ENCODE measurements at regions not wholly inside any gene's neighbourhood (a gene's known extent, or its start where the extent isn't known, plus 50 kb on each side); places are given as distances from the start of the nearest gene placed in this dataset.

GRCh38 chr2:138962686-138963085 lies 182.5 kb upstream of the NXPH2 start:
- Histone ChIP-seq H3K9me3 (no peaks in the 10 kb centered on the region), H3K9me2 (no peaks in the 10 kb centered on the region; the same call in 1 of the 2 replicates), H3K27ac (ENCODE audit: low read depth in 2 of 2, low read length in 1 of 2) (no peak overlapping the region), H3K79me2 (ENCODE audit: insufficient read depth) (no peaks in the 10 kb centered on the region), H3K4me2 (no peak overlapping the region), H3K9ac (no peak overlapping the region), H3F3A (replicated peaks; ENCODE audit: insufficient read depth) (no peaks in the 10 kb centered on the region), H2AFZ (ENCODE audit: low read depth) (no peak overlapping the region), H3K4me1 (ENCODE audit: control insufficient read depth in 1 of 2, insufficient read depth in 2 of 2, low read depth in 1 of 2, low read length in 1 of 2) (peaks cover 0 to 2% of the 10 kb centered on the region in 2 experiments; a peak in 1 of 4 replicates), H3K36me3 (replicated peaks in 1 of 2; ENCODE audit: control insufficient read depth in 1 of 2, insufficient read depth in 2 of 2, low read length in 1 of 2) (no peaks in the 10 kb centered on the region), H4K20me1 (ENCODE audit: insufficient read depth) (no peaks in the 10 kb centered on the region), H3K4me3 (ENCODE audit: low read depth in 2 of 2, low read length in 1 of 2) (no peak overlapping the region), H3K27me3 (ENCODE audit: insufficient read depth) (peaks cover 6% of the 10 kb centered on the region; the same call in 1 of the 2 replicates)
- CTCF ChIA-PET: interaction anchor here (0.7 kb wide), 1 partner anchor 14 kb away, joined by 3 read pairs; no protein-coding TSS in a partner anchor
- 53% methylated on average over 5 of the region's 5 CpGs for WGBS (ENCODE audit: low lambda C conversion rate)
- POLR2A ChIA-PET: no interaction called here
- DNase-seq: no peak
- TF ChIP-seq CTCF (IDR thresholded peaks at IDR 0.05) (no peak), POLR2AphosphoS5 (IDR thresholded peaks at IDR 0.05; ENCODE audit: low read depth, low read length) (no peak), JUND (IDR thresholded peaks at IDR 0.05) (no peak), SIN3A (IDR thresholded peaks at IDR 0.05; ENCODE audit: borderline replicate concordance, low read depth, low read length) (no peak), TEAD4 (IDR thresholded peaks at IDR 0.05; ENCODE audit: borderline replicate concordance, insufficient read depth) (no peak), GABPA (IDR thresholded peaks at IDR 0.05; ENCODE audit: low read depth) (no peak), USF2 (IDR thresholded peaks at IDR 0.05; ENCODE audit: borderline replicate concordance, low read depth, low read length) (no peak), MXI1 (IDR thresholded peaks at IDR 0.05; ENCODE audit: low read depth, low read length) (no peak), EP300 (IDR thresholded peaks at IDR 0.05; ENCODE audit: borderline replicate concordance in 1 of 2, low read depth in 1 of 2, low read length in 1 of 2) (no peak)

DNA sequence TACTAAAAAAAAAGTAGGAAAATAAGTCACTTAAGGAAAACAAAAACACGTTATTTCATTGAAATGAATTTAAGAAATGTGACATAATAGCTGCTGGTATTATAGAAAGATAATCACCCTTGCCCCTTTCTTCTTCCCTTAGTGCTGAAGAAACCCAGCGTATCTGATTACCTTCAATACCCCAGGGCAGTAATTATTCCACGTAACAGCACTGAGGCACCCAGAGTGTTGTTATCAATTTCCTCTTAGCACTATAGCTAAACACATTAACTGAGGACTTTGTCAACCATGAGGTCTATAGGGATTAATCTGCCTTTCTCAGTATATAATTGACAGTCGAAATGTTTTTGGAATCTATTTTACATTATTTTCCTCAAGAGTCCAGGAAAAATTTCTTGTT lies 180.0 kb upstream of the NXPH2 start:
- Histone ChIP-seq H3K27ac (ENCODE audit: low read depth in 2 of 2, low read length in 1 of 2) (no peak overlapping the region), H3F3A (replicated peaks; ENCODE audit: insufficient read depth) (no peaks in the 10 kb centered on the region), H3K9ac (no peak overlapping the region), H3K4me3 (ENCODE audit: low read depth in 2 of 2, low read length in 1 of 2) (no peak overlapping the region), H3K36me3 (replicated peaks in 1 of 2; ENCODE audit: control insufficient read depth in 1 of 2, insufficient read depth in 2 of 2, low read length in 1 of 2) (no peaks in the 10 kb centered on the region), H3K9me2 (no peaks in the 10 kb centered on the region), H3K9me3 (0 out of 2 replicates have a peak, but pooled peaks cover 4% of the 10 kb centered on the region), H3K79me2 (ENCODE audit: insufficient read depth) (no peaks in the 10 kb centered on the region), H2AFZ (ENCODE audit: low read depth) (no peak overlapping the region), H4K20me1 (ENCODE audit: insufficient read depth) (no peaks in the 10 kb centered on the region), H3K4me1 (ENCODE audit: control insufficient read depth in 1 of 2, insufficient read depth in 2 of 2, low read depth in 1 of 2, low read length in 1 of 2) (peaks cover 0 to 2% of the 10 kb centered on the region in 2 experiments; a peak in 1 of 4 replicates), H3K27me3 (ENCODE audit: insufficient read depth) (peaks cover 6% of the 10 kb centered on the region; the same call in 1 of the 2 replicates), H3K4me2 (no peak overlapping the region)
- no peak for DNase-seq
- POLR2A ChIA-PET: no interaction called here
- WGBS (ENCODE audit: low lambda C conversion rate): 31% methylated on average over 4 of the region's 4 CpGs
- CTCF ChIA-PET: no interaction called here
- TF ChIP-seq POLR2AphosphoS5 (IDR thresholded peaks at IDR 0.05; ENCODE audit: low read depth, low read length) (no peak), CTCF (IDR thresholded peaks at IDR 0.05) (no peak), FOXJ3 (CRISPR knock-in tag; IDR thresholded peaks at IDR 0.05) (no peak), RXRA (IDR thresholded peaks at IDR 0.05; ENCODE audit: borderline replicate concordance, low read depth) (no peak), FOSL2 (IDR thresholded peaks at IDR 0.05; ENCODE audit: borderline replicate concordance, low read depth) (no peak), ZBTB33 (IDR thresholded peaks at IDR 0.05; ENCODE audit: borderline replicate concordance, low read depth) (no peak), USF1 (IDR thresholded peaks at IDR 0.05; ENCODE audit: borderline replicate concordance, low read depth) (no peak), TAF1 (IDR thresholded peaks at IDR 0.05; ENCODE audit: borderline replicate concordance, low read depth, low read length) (no peak), MXI1 (IDR thresholded peaks at IDR 0.05; ENCODE audit: low read depth, low read length) (no peak), GATA2 (CRISPR knock-in tag; IDR thresholded peaks at IDR 0.05) (no peak), RCOR1 (IDR thresholded peaks at IDR 0.05; ENCODE audit: low read length) (no peak), TCF12 (IDR thresholded peaks at IDR 0.05) (no peak), SIN3A (IDR thresholded peaks at IDR 0.05; ENCODE audit: borderline replicate concordance, low read depth, low read length) (no peak)
- TF ChIP-seq, protein P1, sequence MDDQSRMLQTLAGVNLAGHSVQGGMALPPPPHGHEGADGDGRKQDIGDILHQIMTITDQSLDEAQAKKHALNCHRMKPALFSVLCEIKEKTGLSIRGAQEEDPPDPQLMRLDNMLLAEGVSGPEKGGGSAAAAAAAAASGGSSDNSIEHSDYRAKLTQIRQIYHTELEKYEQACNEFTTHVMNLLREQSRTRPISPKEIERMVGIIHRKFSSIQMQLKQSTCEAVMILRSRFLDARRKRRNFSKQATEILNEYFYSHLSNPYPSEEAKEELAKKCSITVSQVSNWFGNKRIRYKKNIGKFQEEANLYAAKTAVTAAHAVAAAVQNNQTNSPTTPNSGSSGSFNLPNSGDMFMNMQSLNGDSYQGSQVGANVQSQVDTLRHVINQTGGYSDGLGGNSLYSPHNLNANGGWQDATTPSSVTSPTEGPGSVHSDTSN (IDR thresholded peaks at IDR 0.05): no peak

All from SK-N-SH (cell line).